CD4-positive, alpha-beta T cell treated with Interleukin-17A for 4 hours (primary cell): ENCODE measurements at regions not wholly inside any gene's neighbourhood (a gene's known extent, or its start where the extent isn't known, plus 50 kb on each side); places are given as distances from the start of the nearest gene placed in this dataset.

ENCODE experiments used
- DNase-seq: peaks from one replicate; pipeline ENCODE4 v3.0.0-alpha.2; 2020; ENCODE audit warnings: mixed read lengths

DNA sequence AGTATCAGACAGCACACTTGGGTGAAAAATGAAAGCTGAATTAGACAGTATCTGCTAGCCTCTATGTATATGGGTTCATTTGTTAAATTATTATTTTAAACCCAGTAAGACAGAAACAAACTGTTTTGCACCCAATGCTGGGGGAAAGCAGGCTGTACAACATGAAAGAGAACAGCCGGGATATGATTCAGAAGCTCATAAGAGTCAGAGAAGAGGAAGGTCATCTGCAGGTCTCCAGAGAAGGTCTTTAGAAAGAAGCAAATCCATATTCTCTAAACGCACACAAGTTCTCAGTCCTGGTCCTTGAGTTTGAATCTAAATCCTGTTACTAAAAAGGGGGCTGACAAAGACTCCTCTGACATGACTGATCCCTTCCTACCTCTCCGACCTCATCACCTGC is 155.1 kb downstream of the SIPA1L2 start:
- no peak for DNase-seq

DNA sequence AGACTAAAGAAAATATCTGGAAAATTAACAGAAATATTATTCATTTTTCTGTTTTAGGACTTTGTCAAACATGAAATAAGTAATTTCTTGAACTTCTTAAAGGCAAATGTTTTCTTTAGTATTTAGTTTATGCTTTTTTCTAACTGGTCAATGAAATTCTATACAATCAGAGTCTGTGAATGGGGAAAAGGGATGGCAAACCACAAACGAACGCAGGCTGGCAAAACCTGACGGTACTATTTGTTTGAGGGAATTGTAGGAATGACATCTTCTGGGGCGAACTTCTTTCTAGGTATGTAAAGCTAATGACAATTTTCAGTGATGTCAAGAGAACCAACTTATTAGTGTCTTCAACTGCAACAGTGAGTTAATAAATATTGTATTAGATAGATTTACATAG is 156.0 kb downstream of the SIPA1L2 start:
- no peak for DNase-seq

DNA sequence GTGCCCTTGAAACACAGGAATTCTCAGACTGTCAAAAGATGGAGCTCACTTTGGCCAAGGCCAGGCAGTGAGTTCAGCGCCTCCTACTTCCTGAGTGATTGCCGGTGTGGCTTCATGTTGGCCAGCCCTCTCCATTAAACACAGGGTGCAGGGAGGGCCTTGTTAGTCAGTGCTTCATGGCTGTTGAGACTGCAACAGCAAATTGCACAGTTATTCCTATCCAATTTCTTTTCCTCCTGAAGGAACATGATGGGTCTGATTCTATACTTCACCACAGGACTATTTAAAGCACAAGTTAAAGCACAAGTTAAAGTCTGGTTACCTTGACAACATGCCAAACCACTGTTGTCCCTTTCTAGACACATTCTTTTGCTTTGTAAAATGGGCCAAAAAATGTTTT is 156.6 kb downstream of the SIPA1L2 start:
- DNase-seq, result no peak

DNA sequence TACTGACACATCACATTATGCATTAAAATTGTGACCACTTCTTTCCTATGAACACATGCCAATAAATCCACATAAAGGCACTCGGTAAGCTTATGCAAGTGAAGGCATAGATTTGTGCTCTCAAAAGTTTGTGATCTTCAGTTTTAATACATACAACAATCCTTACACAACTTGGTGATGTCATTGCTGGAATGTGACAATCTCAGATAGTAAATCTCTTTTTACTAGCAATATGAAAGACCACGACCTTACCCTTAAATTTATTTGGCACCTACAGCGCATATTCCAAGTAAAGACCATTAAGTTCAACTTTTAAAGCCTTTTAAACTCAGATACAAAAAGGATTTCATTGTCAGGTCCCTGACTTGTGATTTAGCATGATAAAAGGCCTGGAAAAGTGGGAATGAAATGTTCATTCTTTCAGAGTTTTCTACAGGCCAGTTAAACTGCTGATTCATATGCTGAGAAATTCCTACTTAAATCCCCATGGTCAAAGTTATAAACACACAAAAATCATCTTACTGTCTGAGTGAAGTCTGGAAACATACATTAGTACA is 157.4 kb downstream of the SIPA1L2 start:
- DNase-seq, result no peak

DNA sequence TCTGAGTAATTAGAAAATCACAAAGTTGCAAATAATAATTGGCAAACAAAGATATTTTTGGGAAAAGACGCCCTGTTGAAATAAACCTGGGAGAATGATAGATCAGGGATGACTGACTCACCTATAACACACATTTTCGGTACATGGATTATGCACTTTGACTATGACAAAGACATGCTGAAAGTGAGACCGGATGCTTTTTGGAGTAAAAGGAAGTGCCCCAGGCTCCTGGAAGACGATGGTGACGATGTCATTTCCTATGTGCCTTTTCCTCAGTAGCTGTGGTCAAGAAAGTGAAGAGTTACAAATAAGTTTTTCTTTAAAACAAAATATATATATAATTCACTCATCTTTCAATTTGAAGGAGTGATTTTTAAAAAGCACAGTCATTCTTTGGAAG is 158.7 kb downstream of the SIPA1L2 start:
- no peak for DNase-seq

DNA sequence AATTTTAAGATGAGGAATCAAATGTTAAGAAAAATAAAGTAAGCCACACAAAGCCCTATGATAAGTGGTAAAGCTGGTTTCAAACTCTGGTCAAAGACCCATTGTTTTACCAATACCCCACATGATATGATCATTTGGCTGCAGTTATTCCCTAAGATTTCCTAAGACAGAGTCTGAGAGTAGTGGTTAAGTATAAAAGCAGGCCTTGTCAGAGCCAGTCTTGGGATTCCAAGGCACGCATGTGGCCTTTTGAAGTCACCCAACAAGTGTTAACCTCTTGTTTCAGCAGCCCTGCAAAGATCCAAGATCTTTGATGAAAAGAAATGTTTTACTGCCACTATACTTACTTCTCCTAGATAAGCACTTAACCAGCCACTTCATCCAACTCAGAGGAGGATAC is 159.2 kb downstream of the SIPA1L2 start:
- DNase-seq, result no peak

DNA sequence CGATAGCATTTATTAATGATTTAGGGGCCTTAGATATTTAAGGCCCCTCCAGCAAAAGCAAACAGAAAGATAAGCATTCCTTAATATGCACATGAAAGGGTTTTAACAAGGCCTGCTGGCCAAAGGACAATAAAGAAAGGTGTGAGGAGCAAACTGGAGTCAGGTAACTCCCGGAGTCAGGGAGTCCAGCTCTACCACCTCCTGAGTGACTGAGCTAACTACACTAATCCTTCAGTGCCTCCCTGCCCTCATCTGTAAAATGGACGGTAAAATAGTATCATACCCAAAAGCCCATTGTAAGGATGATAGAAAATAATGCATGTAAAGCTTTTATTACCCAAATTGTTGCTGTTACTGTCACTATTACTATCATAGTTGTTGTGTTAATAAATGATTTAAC is 161.7 kb downstream of the SIPA1L2 start:
- DNase-seq, result no peak

DNA sequence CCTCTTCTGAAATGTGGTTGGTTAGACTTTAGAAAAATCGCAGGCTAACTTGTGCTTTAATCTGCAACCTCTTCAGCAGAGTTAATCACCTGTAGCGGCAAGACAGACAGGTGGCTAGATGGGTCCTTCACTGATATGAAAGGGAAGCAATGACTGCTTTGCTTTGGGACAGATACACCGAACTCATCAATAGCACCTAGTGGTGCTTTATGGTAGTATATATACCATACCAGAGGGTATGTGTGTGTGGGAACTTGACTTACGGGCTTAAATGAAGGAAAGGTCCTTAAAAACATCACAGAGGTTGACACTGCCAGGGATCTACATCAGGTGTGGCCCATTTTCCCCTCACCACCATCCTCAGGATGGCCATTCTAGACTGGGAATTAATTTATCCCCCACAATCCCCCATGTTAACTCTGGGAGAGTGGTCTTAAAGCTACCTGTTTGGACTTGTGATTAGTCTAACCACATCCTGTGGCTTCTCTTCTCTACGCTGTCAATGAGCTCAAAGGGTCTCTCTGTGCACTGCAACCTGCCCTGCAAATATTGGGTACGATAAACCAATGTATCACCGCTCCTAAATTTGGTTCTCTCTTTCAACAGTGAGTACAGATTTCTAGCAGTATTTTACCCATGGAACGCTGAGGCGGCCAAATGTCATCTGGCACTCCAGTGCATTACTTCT is 162.7 kb downstream of the SIPA1L2 start:
- DNase-seq, result no peak

DNA sequence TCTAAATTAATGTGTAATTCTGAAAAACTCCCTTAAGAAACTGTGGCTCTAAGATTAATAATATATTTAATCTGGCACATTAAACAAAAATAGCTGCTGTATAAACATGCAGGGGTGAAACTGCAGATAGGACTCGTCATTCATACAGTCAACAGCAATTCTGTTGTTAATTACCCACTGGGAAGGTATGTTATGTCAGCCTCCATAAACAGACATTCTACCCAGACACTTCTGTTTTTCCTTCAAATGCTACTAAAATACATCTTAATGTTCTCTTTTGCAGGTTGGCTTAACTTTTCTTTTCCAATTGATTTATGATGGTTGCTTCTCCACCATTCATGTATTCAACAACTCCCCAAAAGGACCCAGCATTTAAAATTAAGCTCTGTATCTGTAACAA is 165.6 kb downstream of the SIPA1L2 start:
- no peak for DNase-seq

DNA sequence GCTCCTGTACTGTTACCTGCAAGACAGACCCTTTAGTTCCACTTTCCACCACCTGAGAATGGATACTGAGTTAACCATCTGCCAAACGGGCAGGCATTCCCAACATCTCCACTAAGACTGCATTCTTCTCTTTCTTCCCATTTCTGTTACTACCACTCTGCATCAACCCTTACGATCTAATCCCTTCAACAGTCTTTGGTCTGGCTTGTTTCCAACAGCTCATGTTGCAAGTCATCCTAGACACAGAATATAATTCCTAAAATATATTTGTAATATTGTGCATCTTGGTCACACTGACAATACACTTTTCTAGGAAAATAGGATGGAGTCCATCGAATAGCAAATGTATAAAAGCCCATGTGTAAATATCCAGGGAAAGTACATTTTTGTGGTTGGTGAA is 166.7 kb downstream of the SIPA1L2 start:
- no peak for DNase-seq

DNA sequence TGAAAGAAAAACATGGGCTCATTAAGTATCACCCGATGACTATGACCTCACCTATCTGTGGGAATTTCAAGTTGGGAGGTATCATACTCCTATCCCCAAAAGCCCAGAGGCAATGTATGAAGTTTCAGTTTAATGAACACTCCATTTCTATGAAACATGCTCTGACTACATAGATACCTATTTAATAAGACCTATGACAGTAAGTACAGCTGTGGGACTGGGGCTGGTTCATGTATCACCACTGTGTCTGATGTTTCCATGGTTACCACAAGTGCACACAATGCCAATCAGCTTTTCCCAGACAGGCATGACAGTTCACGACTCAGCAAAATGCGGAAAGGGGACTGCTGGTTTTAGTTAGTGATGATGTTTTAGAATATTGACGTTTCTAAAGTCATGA is 167.7 kb downstream of the SIPA1L2 start:
- DNase-seq, result no peak

DNA sequence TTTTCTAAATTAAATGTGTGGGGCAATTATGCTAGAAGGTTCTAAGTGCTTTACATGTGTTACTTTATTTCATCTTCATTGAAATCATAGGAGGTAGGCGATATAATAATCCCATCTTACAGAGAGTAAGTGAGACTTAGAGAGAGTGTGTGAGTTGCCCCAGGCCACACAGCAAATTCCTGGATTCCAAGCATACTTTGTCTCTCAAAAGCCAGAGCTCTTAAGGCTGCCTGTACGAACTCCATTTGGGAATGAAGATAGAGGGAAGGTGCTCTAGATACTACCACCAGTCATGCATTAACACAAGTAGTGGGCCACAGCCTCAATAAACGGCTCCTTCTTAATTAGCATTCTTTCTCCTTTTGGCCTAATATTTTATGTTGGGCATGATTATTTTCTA is 170.1 kb downstream of the SIPA1L2 start:
- DNase-seq, result no peak

DNA sequence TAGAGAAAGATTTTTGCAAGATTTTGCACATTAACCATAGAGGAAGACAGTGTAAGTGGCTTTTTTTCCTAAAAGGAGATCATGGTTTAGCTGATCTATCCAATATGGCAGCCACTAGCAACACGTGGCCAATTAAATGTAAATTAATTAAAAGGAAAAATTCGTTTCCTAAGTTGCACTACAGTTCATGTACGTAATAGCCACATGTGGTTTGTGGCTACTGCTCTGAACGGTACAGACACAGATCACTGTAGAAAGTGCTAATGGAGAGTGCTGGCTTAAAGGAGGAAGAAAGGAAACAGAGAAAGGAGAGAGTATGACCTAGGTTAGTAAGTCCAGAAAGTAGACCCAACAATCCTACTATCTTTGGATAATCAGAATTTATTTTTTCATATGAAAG is 170.8 kb downstream of the SIPA1L2 start:
- no peak for DNase-seq

DNA sequence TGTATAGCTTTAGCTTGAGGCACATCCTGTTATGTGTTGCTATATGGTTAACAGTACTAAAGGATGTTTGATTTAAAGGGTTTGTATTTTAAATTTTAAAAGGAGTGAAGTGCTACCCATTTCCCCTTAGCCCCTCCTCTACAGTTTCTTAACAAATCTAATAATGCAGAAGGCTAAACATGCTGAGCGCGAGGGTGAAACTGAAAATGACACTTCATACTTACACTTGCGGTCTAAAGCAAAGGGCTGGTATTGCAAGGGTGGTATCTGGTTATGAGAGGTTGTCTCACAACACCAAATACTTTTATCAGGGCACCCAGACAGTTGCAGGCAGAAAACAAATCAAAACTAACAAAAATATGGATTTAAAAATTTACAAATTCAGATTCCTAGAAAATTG is 172.3 kb downstream of the SIPA1L2 start:
- no peak for DNase-seq

DNA sequence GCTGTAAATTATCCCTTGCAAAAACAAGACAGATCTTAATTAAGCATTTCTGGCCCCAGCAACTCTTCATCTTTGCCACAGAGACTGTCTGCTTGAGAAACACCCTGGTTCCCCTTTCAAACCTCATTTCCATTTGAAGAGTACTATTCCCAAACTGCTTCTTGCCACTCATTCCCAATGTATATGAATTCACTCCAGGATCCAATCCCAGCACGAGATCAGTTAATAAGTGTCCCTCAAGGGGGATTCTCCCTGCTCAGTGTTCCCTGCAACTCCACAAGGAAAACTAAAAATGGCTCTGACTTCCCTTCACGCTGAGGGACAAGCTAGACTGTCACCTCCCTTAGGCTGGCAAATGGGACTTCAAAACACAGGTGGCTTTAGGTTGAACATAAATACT is 173.2 kb downstream of the SIPA1L2 start:
- no peak for DNase-seq

DNA sequence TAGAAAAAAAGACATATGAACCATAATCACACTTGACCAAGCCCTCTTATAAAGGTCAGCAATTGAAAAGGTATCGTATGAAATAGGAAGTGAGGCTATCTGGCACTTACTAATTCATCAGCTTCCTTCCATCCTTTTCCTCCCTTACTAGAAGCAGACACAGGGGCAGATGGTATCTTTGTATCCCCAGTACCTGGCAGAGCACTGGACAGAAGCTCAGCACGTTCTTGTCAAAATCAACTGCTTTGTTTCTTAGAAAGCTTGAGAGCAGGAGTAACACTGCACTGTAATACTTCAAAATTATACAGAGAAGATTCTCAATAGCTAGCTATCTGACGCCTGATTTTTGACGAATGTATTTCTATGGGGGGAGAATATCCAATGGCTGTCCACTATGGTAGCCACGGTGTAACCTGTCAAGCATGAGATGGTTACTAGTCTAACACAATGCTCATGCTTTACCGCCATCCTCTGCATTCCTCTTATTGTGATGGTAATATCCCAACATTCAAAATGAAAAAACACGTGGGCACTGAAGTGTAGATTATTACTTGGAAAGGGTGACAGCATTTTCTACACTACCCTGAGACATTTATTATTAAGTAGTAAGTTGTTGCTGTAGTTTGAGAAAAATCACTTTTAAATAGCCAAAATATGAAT is 175.6 kb downstream of the SIPA1L2 start:
- no peak for DNase-seq

DNA sequence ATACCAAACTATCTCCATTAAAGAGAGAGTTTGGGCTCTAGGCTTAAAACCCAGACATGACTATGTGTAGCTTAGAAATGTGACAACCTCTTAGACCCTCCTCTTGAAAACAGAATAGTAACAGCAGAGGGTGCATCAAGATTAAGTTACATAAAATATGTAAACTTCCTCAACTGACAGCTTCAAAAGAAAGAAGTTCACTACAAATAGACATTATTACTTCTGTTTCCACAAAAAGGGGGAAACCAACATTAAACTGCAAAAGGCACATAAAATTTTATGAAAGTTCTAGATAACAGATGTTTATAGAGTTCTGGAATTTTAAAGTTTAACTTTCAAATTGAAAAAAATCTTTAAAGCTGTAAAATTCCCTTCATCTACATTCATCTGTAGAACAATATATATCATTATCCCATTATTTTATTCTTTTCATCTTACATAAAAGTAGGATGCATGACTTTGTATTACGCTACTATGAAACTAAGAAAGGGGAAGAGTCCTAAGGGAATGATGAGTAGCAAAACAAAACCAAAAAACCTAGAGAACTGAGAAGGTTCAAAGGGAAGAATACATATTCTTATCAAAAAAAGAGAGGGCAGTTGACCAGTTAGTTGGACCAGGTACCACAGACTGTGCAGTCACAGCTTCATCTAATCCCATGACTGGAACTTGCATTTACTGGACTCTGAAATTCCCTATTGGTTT is 177.0 kb downstream of the SIPA1L2 start:
- DNase-seq, result no peak

DNA sequence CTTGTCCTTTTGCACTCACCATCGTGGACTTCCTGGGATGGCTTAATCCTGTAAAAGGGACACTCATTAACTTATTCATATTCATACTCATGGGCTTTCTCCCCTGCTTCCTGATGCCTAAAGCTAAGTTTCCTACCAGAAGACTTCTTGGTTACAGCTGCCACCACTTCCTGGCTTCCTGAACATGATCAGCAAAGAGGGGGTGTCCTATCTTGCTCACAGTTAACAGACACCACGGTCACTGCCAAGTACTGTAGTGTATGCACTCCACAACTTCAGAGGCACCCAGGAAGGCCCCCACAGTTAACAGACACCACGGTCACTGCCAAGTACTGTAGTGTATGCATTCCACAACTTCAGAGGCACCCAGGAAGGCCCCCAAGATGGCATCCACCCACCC is 177.8 kb downstream of the SIPA1L2 start:
- no peak for DNase-seq

DNA sequence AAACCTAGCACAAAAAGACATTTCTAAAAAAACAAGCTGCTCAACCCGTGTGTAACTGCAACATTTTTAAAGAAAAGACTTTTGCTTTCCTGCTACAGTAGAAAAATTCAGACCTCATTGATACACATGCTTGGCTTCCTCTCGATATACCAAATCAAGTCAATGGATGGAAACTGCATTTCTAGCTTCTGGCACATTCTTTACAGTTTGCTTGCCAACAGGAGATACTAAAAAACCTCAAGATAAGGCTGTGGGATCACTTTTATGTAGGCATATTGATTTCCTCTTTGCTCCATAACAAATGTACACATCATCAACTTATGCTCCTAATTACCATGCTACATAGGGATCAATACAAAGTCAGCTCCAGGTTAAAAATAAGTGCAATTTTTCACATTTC is 178.4 kb downstream of the SIPA1L2 start:
- DNase-seq, result no peak

DNA sequence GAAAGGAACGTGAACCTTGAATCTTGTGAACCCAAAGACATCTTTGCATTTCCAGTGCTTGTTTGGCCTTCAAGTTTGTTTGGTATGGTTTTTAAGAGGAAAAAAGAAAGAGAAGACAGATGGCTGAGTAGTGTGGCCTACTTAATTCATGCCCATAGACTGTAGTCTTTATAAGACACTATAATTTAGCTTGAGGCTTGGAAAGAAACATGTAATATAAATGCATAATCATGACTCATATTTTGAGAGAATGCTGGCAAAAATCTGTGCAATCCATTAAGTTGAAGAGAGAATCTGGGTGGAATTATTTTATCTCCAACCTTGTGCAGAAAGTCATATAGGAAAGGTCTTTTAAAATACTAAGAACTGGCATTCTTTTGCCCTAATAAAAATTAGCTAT is 179.3 kb downstream of the SIPA1L2 start:
- DNase-seq, result no peak

DNA sequence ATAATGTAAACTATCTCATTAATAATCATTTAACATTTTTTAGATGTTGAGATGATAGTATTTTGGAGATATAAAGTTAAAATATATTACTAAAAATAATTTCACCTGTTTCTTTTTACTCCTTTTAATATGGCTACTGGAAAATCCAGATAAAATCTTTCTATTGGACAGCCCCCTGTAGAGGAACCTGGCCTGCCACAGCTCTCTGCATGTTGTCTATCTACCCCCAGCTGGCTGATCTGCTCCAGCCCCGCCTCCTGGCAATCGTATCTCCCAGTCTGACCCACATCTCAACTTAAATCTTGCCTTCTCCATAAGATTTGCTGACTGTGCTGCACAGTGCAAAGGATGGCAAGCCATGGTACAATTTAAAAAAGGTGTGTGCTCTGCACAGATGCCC is 182.8 kb downstream of the SIPA1L2 start:
- DNase-seq, result no peak

DNA sequence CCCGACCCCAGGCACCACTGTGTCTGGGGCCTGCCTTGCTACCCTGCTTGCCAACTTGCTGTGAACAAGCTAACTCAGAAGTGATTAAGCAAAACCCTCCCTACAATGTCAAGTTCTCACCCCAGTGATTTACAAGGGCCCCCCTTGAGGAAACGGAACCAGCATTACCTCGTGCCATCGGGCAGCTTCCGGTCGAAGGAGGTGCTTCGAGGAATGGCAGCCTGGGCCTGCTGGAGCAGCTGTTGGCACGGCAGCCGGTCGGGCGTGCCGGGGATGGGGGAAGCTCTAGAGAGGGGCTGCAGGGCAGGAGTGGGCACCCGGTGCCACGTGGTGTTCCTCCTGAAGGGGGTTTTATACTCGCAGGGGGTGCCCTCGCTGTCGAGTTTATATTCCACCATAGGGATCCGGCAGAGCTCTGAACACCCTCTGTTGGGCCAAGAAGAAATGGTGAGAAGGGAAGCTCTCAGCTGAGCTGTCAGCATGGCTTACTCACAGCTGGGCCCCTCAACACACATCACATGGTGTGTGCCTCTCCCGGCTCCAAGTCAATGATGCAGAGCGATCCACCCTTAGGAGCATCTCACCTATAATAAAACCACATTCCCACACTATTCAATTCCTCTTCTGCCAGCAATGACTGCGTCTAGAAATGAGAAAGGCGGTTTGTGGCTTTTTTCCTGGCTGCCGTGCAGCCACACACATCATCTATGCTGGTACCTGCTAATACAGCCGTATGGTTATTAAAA is 184.4 kb downstream of the SIPA1L2 start:
- DNase-seq, result no peak

DNA sequence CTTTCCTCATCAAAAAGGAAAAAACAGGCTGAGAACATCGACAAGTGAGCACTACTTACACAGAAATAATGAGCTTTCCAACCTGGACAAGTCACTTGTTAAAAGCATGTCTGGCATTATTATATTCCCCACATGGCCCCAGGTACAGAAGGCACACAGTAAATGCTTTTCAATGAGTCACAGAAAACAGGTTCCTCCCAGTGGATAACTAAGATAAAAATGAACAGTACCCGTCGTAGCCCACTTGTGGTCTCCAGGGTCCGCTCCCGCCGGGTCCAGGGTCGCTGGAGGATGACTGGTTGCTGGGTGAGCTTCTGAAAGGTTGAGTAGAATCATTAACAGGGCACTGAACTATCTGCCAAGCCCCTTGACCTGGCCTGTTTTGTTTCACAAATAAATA is 186.6 kb downstream of the SIPA1L2 start:
- no peak for DNase-seq
